ENCODE measurements at regions not wholly inside any gene's neighbourhood (a gene's known extent, or its start where the extent isn't known, plus 50 kb on each side); places are given as distances from the start of the nearest gene placed in this dataset.

DNA sequence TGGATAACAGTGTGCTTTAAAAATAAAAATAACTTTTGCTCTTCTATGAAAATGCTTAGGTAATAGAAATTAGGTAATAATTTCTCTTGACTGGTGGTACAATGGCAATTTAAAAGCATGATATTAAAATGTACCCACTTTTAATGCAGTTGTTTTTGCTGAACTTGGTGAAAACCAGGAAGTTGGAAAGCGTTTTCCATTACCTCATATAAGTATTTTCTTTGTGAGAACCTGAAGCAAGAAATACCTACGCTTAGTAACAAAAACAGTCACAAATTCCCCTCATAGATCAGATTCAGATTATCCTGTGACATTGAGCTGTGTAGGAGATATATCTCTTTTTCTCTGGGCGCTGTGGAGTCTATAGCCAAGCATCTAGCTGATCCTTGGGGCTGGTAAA, 689.0 kb upstream of the FZD8 start:
- Histone ChIP-seq H3K27ac (no peak overlapping the region), H3K4me3 (no peak overlapping the region)
- no peak for DNase-seq (ENCODE audit: low spot score)
- TF ChIP-seq, protein P1, sequence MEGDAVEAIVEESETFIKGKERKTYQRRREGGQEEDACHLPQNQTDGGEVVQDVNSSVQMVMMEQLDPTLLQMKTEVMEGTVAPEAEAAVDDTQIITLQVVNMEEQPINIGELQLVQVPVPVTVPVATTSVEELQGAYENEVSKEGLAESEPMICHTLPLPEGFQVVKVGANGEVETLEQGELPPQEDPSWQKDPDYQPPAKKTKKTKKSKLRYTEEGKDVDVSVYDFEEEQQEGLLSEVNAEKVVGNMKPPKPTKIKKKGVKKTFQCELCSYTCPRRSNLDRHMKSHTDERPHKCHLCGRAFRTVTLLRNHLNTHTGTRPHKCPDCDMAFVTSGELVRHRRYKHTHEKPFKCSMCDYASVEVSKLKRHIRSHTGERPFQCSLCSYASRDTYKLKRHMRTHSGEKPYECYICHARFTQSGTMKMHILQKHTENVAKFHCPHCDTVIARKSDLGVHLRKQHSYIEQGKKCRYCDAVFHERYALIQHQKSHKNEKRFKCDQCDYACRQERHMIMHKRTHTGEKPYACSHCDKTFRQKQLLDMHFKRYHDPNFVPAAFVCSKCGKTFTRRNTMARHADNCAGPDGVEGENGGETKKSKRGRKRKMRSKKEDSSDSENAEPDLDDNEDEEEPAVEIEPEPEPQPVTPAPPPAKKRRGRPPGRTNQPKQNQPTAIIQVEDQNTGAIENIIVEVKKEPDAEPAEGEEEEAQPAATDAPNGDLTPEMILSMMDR (IDR thresholded peaks at IDR 0.05), result no peak

DNA sequence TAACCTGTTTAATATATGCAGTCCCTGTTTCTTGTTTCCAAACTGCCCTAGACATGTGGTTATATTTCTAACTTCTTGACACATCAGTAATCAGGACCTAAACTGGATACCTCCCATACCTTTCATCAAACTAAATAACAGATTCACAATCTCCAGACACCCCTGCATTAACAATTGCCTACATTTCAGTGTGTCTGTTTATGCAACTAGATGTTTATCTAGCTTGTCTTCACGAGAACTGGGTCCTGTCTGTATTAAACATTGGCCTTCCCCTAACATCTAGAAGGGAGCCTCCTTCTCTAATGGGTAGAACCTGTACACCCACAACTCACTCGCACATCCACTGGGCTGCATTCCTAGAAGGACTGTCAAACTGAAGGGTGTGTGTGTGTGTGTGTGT, 683.7 kb upstream of the FZD8 start:
- TF ChIP-seq, protein P1 (IDR thresholded peaks at IDR 0.05), result no peak
- DNase-seq (ENCODE audit: low spot score), result no peak
- Histone ChIP-seq H3K4me3 (no peak overlapping the region), H3K27ac (no peak overlapping the region)

DNA sequence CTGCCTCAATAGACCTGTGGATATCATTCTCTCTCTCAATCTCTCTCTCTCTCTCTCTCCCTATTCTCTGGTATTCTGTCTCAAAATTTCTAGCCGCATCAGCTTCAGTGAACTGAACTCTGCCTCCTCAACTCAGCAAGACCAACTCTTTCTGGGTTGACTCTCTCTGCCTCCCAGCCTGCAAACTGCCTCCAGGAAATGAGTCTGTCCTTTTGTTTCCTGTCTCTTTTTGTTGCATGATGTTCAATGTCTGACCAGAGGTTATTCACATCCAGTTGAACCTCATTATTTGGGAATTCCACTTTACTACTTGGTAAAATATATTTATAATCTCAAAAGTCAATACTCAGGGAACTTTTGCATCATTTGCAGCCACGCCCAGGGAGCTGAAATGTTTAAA, 682.7 kb upstream of the FZD8 start:
- TF ChIP-seq, protein P1 (IDR thresholded peaks at IDR 0.05), result no peak
- DNase-seq (ENCODE audit: low spot score), result no peak
- H3K27ac ChIP-seq, result no peak overlapping the region
- H3K4me3 ChIP-seq, result no peak overlapping the region

GRCh38 chr10:36313142-36313541, 671.0 kb upstream of the FZD8 start:
- H3K4me3 ChIP-seq, result no peak overlapping the region
- DNase-seq (ENCODE audit: low spot score), result no peak

GRCh38 chr10:36303896-36304295, 661.8 kb upstream of the FZD8 start:
- no peak for DNase-seq (ENCODE audit: low spot score)
- TF ChIP-seq, protein P1 (IDR thresholded peaks at IDR 0.05), result no peak
- Histone ChIP-seq H3K27ac (no peak overlapping the region), H3K4me3 (no peak overlapping the region)

More at GRCh38 chr10:36313142-36313541, 671.0 kb upstream of the FZD8 start:
- H3K27ac ChIP-seq, result no peak overlapping the region
- TF ChIP-seq, protein P1 (IDR thresholded peaks at IDR 0.05), result no peak

GRCh38 chr10:36302086-36302485, 660.0 kb upstream of the FZD8 start:
- H3K4me3 ChIP-seq, result no peak overlapping the region
- no peak for DNase-seq (ENCODE audit: low spot score)
- TF ChIP-seq, protein P1 (IDR thresholded peaks at IDR 0.05), result no peak
- no peak overlapping the region for H3K27ac ChIP-seq

DNA sequence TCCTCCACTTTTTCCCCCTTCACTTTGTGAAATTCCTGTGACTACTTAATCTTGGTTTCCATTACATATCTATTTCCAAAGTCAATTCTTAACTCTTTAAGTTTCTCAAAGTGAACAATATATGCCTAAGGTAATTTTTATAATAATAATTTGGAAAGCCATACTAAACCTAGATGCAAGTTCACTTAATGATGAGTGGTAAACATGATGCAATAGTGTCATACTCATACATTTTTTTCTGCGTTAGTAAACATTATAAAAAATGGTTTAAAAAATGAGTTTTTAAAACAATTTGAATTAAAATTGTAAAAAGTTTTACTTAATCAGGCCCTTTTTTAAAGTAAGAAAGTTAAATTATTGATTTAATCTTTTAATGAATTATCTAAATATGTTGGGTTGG, 659.4 kb upstream of the FZD8 start:
- Histone ChIP-seq H3K27ac (no peak overlapping the region), H3K4me3 (no peak overlapping the region)
- TF ChIP-seq, protein P1 (IDR thresholded peaks at IDR 0.05), result no peak
- DNase-seq (ENCODE audit: low spot score), result no peak
